ENCODE measurements at regions not wholly inside any gene's neighbourhood (a gene's known extent, or its start where the extent isn't known, plus 50 kb on each side); places are given as distances from the start of the nearest gene placed in this dataset.

- POLR2A ChIA-PET (ENCODE audit: unreplicated experiment): interaction anchor here (0.6 kb wide), 1 partner anchor 139 kb away, joined by 4 read pairs; no protein-coding TSS in a partner anchor
- dilution Hi-C loops (cut with HindIII; ENCODE audit: low sequenced_read_pairs, unreplicated experiment): no loop called here
Measured at GRCh38 chr15:68871507-68871906, 50.8 kb upstream of the ANP32A start.

More at GRCh38 chr15:68871507-68871906, 50.8 kb upstream of the ANP32A start:
- Histone ChIP-seq H2BK15ac (ENCODE audit: low read depth, low read length) (no peak overlapping the region), H2BK20ac (ENCODE audit: low read depth, low read length) (no peak overlapping the region), H3K23ac (ENCODE audit: low read depth, low read length) (no peak overlapping the region), H2AK5ac (ENCODE audit: low read depth, low read length) (no peak overlapping the region), H3K18ac (ENCODE audit: low read depth, low read length) (no peak overlapping the region), H4K8ac (ENCODE audit: low read depth in 2 of 2, low read length in 2 of 2) (no peak overlapping the region), H2BK5ac (ENCODE audit: low read depth, low read length, poor library complexity, severe bottlenecking) (no peak overlapping the region), H4K5ac (ENCODE audit: low read depth, low read length) (no peak overlapping the region), H3K14ac (replicated peaks; ENCODE audit: low read depth, low read length) (no peak overlapping the region), H2AFZ (replicated peaks; ENCODE audit: low read length, poor library complexity) (no peak overlapping the region), H3K4me3 (ENCODE audit: insufficient read depth, low read depth, low read length) (no peak overlapping the region), H3K9ac (ENCODE audit: low read depth, low read length) (no peak overlapping the region), H2BK120ac (ENCODE audit: low read depth, low read length) (no peak overlapping the region), H3K79me1 (ENCODE audit: low read depth in 1 of 2, low read length in 2 of 2) (no peaks in the 10 kb centered on the region), H4K20me1 (ENCODE audit: insufficient read depth, low read length) (no peaks in the 10 kb centered on the region; the same call in 1 of the 2 replicates), H3K27me3 (ENCODE audit: control insufficient read depth, insufficient read depth, low read length) (peaks cover 30% of the 10 kb centered on the region), H3K27ac (ENCODE audit: insufficient read depth, low read length) (no peak overlapping the region), H3K4ac (ENCODE audit: low read depth, low read length) (no peak overlapping the region), H3K4me2 (ENCODE audit: low read depth, low read length) (no peak overlapping the region), H3K36me3 (ENCODE audit: control insufficient read depth, insufficient read depth, low read length) (no peaks in the 10 kb centered on the region), H4K91ac (ENCODE audit: insufficient read depth, low read depth, low read length) (no peak overlapping the region), H3K9me1 (ENCODE audit: insufficient read depth, low read length) (0 out of 2 replicates have a peak, but pooled peaks cover 3% of the 10 kb centered on the region), H3K9me3 (ENCODE audit: control insufficient read depth, insufficient read depth, low read length) (no peaks in the 10 kb centered on the region), H3K56ac (ENCODE audit: extremely low read depth, insufficient read depth, low read length) (no peak overlapping the region), H3K4me1 (ENCODE audit: control insufficient read depth, insufficient read depth, low read length) (no peaks in the 10 kb centered on the region), H2AK9ac (replicated peaks; ENCODE audit: low read depth, low read length, poor library complexity) (no peak overlapping the region)
- intact Hi-C loops (cut with micrococcal nuclease): no loop called here
- no peak for DNase-seq
- in situ Hi-C loops (cut with MboI; ENCODE audit: low sequenced_read_pairs): loop anchor here (10.0 kb wide), 1 partner anchor 567 kb away; no protein-coding TSS in a partner anchor
- BruUV-seq (replicated peaks): no TSS peak
- TF ChIP-seq RCOR1 (IDR thresholded peaks at IDR 0.05; ENCODE audit: insufficient replicate concordance, low read length) (no peak), CEBPB (IDR thresholded peaks at IDR 0.05; ENCODE audit: low read depth, low read length) (no peak), NFE2L2 (IDR thresholded peaks at IDR 0.05; ENCODE audit: low read depth, low read length) (no peak), MAFK (IDR thresholded peaks at IDR 0.05; ENCODE audit: low read depth, low read length) (no peak), BHLHE40 (IDR thresholded peaks at IDR 0.05; ENCODE audit: low read depth, low read length) (no peak), RAD21 (IDR thresholded peaks at IDR 0.05; ENCODE audit: low read length) (no peak), SMC3 (IDR thresholded peaks at IDR 0.05; ENCODE audit: low read depth, low read length) (no peak), MXI1 (IDR thresholded peaks at IDR 0.05; ENCODE audit: borderline replicate concordance, low read depth, low read length) (no peak), ELK1 (IDR thresholded peaks at IDR 0.05; ENCODE audit: borderline replicate concordance, low read depth, low read length) (no peak), RFX5 (IDR thresholded peaks at IDR 0.05; ENCODE audit: low read depth, low read length) (no peak), CHD1 (IDR thresholded peaks at IDR 0.05; ENCODE audit: low read depth, low read length) (no peak), POLR2A (IDR thresholded peaks at IDR 0.05; ENCODE audit: low read depth, low read length) (no peak), FOS (IDR thresholded peaks at IDR 0.05; ENCODE audit: low read depth, low read length) (no peak), USF2 (IDR thresholded peaks at IDR 0.05; ENCODE audit: low read depth, low read length) (no peak), MAZ (IDR thresholded peaks at IDR 0.05; ENCODE audit: borderline replicate concordance, low read depth, low read length) (no peak), CTCF (conservative IDR thresholded peaks at IDR 0.05; ENCODE audit: low read depth, low read length) (no peak)
- no peak for ATAC-seq (ENCODE audit: low read depth)
- CTCF ChIA-PET: no interaction called here

Data from IMR-90 (cell line).